SK-N-SH treated with all-trans-retinoic acid at 6 μM for 48 hours (cell line): ENCODE measurements at regions not wholly inside any gene's neighbourhood (a gene's known extent, or its start where the extent isn't known, plus 50 kb on each side); places are given as distances from the start of the nearest gene placed in this dataset.

Experiments used
- ATAC-seq: fragments of 200-7000 bp; cut with Tn5 transposase; 3 replicates; pipeline ENCODE4 v1.9.1; 2020; ENCODE audit warnings: mild to moderate bottlenecking, moderate library complexity
- ARNTL ChIP-seq: fragments of 450-650 bp; formaldehyde crosslinking; IDR thresholded peaks from 2 replicates; pipeline ENCODE4 v1.5.0; 2020; ENCODE audit warnings: low read depth, mild to moderate bottlenecking, moderate library complexity, borderline replicate concordance
- BACH2 ChIP-seq: fragments of 250-450 bp; sonication (Bioruptor Pico); IDR thresholded peaks from 2 replicates; pipeline ENCODE4 v1.9.0; 2021; ENCODE audit warnings: mild to moderate bottlenecking, borderline replicate concordance
- CREB5 ChIP-seq: fragments of 250-450 bp; sonication (Bioruptor Pico); IDR thresholded peaks from 2 replicates; pipeline ENCODE4 v1.5.1; 2020; ENCODE audit warnings: low read depth, mild to moderate bottlenecking, moderate library complexity
- CSDC2 ChIP-seq: fragments of 250-450 bp; sonication (Bioruptor Pico); IDR thresholded peaks from 2 replicates; pipeline ENCODE4 v1.5.0; 2020; ENCODE audit warnings: mild to moderate bottlenecking, moderate library complexity
- CSRNP3 ChIP-seq: fragments of 250-450 bp; sonication (Bioruptor Pico); IDR thresholded peaks from 2 replicates; pipeline ENCODE4 v1.5.1; 2021; ENCODE audit warnings: mild to moderate bottlenecking, moderate library complexity
- ESRRG ChIP-seq: fragments of 250-450 bp; sonication (Bioruptor Pico); IDR thresholded peaks from 2 replicates; pipeline ENCODE4 v1.6.1; 2021; ENCODE audit warnings: mild to moderate bottlenecking
- GLIS3 ChIP-seq: fragments of 250-450 bp; sonication (Bioruptor Pico); IDR thresholded peaks from 2 replicates; pipeline ENCODE4 v1.5.0; 2020; ENCODE audit warnings: mild to moderate bottlenecking, moderate library complexity
- ISL1 ChIP-seq: fragments of 250-450 bp; sonication (Bioruptor Pico); IDR thresholded peaks from 2 replicates; pipeline ENCODE4 v2.1.2; 2022; ENCODE audit warnings: mild to moderate bottlenecking, moderate library complexity
- OSR1 ChIP-seq: fragments of 250-450 bp; sonication (Bioruptor Pico); IDR thresholded peaks from 2 replicates; pipeline ENCODE4 v1.8.0; 2022; ENCODE audit warnings: moderate library complexity, mild to moderate bottlenecking, inconsistent platforms
- PPARA ChIP-seq: fragments of 250-450 bp; sonication (Bioruptor Pico); IDR thresholded peaks from 2 replicates; pipeline ENCODE4 v1.5.0; 2020; ENCODE audit warnings: mild to moderate bottlenecking, borderline replicate concordance
- RARB ChIP-seq: fragments of 250-450 bp; sonication (Bioruptor Pico); IDR thresholded peaks from 2 replicates; pipeline ENCODE4 v1.8.0; 2021; ENCODE audit warnings: mild to moderate bottlenecking, moderate library complexity
- SNAI2 ChIP-seq: fragments of 250-450 bp; sonication (Bioruptor Pico); IDR thresholded peaks from 2 replicates; pipeline ENCODE4 v1.5.0; 2020; ENCODE audit warnings: mild to moderate bottlenecking, moderate library complexity
- TCF4 ChIP-seq: fragments of 250-450 bp; sonication (Bioruptor Pico); IDR thresholded peaks from 2 replicates; pipeline ENCODE4 v1.8.0; 2021; ENCODE audit warnings: mild to moderate bottlenecking, moderate library complexity, borderline replicate concordance
- TOX ChIP-seq: fragments of 250-450 bp; sonication (Bioruptor Pico); IDR thresholded peaks from 2 replicates; pipeline ENCODE4 v1.8.0; 2021; ENCODE audit warnings: mild to moderate bottlenecking, moderate library complexity, borderline replicate concordance
- ZC3H10 ChIP-seq: fragments of 250-450 bp; sonication (Bioruptor Pico); IDR thresholded peaks from 2 replicates; pipeline ENCODE4 v1.5.1; 2021; ENCODE audit warnings: mild to moderate bottlenecking, moderate library complexity
- ZFP30 ChIP-seq: fragments of 450-650 bp; formaldehyde crosslinking; IDR thresholded peaks from 2 replicates; pipeline ENCODE4 v1.5.0; 2022; ENCODE audit warnings: mild to moderate bottlenecking, moderate library complexity
- ZNF565 ChIP-seq: fragments of 450-650 bp; formaldehyde crosslinking; conservative IDR thresholded peaks from 2 replicates; pipeline ENCODE4 v1.5.0; 2020; ENCODE audit warnings: low read depth, mild to moderate bottlenecking, moderate library complexity
- ZNF70 ChIP-seq: fragments of 450-650 bp; formaldehyde crosslinking; IDR thresholded peaks from 2 replicates; pipeline ENCODE4 v1.5.0; 2020; ENCODE audit warnings: mild to moderate bottlenecking, moderate library complexity
- ZNF8 ChIP-seq: fragments of 450-650 bp; formaldehyde crosslinking; IDR thresholded peaks from 2 replicates; pipeline ENCODE4 v1.5.0; 2020; ENCODE audit warnings: mild to moderate bottlenecking, moderate library complexity
- TF ChIP-seq, protein P1 (sequence below): fragments of 250-450 bp; sonication (Bioruptor Pico); IDR thresholded peaks from 2 replicates; pipeline ENCODE4 v1.5.0; 2020; ENCODE audit warnings: mild to moderate bottlenecking, moderate library complexity
- TF ChIP-seq, protein P2 (sequence below): fragments of 250-450 bp; sonication (Bioruptor Pico); IDR thresholded peaks from 2 replicates; pipeline ENCODE4 v1.8.0; 2021; ENCODE audit warnings: low read depth, mild to moderate bottlenecking, moderate library complexity, borderline replicate concordance
- TF ChIP-seq, protein P3 (sequence below): fragments of 250-450 bp; sonication (Bioruptor Pico); IDR thresholded peaks from 2 replicates; pipeline ENCODE4 v1.8.0; 2020; ENCODE audit warnings: mild to moderate bottlenecking, moderate library complexity, borderline replicate concordance

- ATAC-seq = no peak
- TF ChIP-seq ARNTL (CRISPR knock-in tag) (no peak), SNAI2 (CRISPR knock-in tag) (no peak), TOX (CRISPR knock-in tag) (no peak), RARB (CRISPR knock-in tag) (no peak), CSRNP3 (CRISPR knock-in tag) (no peak), ISL1 (CRISPR knock-in tag) (no peak), OSR1 (no peak), BACH2 (CRISPR knock-in tag) (no peak), ESRRG (no peak), ZNF70 (CRISPR knock-in tag) (no peak), PPARA (CRISPR knock-in tag) (no peak), ZFP30 (CRISPR knock-in tag) (no peak), GLIS3 (no peak), CREB5 (no peak), TCF4 (CRISPR knock-in tag) (no peak), ZNF565 (CRISPR knock-in tag) (no peak), ZNF8 (no peak)
- TF ChIP-seq, protein P1, sequence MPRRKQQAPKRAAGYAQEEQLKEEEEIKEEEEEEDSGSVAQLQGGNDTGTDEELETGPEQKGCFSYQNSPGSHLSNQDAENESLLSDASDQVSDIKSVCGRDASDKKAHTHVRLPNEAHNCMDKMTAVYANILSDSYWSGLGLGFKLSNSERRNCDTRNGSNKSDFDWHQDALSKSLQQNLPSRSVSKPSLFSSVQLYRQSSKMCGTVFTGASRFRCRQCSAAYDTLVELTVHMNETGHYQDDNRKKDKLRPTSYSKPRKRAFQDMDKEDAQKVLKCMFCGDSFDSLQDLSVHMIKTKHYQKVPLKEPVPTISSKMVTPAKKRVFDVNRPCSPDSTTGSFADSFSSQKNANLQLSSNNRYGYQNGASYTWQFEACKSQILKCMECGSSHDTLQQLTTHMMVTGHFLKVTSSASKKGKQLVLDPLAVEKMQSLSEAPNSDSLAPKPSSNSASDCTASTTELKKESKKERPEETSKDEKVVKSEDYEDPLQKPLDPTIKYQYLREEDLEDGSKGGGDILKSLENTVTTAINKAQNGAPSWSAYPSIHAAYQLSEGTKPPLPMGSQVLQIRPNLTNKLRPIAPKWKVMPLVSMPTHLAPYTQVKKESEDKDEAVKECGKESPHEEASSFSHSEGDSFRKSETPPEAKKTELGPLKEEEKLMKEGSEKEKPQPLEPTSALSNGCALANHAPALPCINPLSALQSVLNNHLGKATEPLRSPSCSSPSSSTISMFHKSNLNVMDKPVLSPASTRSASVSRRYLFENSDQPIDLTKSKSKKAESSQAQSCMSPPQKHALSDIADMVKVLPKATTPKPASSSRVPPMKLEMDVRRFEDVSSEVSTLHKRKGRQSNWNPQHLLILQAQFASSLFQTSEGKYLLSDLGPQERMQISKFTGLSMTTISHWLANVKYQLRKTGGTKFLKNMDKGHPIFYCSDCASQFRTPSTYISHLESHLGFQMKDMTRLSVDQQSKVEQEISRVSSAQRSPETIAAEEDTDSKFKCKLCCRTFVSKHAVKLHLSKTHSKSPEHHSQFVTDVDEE (CRISPR knock-in tag) = no peak
- TF ChIP-seq, protein P2, sequence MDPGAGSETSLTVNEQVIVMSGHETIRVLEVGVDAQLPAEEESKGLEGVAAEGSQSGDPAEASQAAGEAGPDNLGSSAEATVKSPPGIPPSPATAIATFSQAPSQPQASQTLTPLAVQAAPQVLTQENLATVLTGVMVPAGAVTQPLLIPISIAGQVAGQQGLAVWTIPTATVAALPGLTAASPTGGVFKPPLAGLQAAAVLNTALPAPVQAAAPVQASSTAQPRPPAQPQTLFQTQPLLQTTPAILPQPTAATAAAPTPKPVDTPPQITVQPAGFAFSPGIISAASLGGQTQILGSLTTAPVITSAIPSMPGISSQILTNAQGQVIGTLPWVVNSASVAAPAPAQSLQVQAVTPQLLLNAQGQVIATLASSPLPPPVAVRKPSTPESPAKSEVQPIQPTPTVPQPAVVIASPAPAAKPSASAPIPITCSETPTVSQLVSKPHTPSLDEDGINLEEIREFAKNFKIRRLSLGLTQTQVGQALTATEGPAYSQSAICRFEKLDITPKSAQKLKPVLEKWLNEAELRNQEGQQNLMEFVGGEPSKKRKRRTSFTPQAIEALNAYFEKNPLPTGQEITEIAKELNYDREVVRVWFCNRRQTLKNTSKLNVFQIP = no peak
Measured at GRCh38 chr7:36011588-36011965, 141.5 kb upstream of the EEPD1 start.

GRCh38 chr7:36013246-36014014 lies 139.6 kb upstream of the EEPD1 start:
- TF ChIP-seq ZC3H10 (CRISPR knock-in tag) (no peak), ZNF565 (CRISPR knock-in tag) (no peak), PPARA (CRISPR knock-in tag) (no peak), OSR1 (no peak), BACH2 (CRISPR knock-in tag) (no peak), ARNTL (CRISPR knock-in tag) (no peak), CSDC2 (CRISPR knock-in tag) (no peak)
- ATAC-seq = no peak

DNA sequence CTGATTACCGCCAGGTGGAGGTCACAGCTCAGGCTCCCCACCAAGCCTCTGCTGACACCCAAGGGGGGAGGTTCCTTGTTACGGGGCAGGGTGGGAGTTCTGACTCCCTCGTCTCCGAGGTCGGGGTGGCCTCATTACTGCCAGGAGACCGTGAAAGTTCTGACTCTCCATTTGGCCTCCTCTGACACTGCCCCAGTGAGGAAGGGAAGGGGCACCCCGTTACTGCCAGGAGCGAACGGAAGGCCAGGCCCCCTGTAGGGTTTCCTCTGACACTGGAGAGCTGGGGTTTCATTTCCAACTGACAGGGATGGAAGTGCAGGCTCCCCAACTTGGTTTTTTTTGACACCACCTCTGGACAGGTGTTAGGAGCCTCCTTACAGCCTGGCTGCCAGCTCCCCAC lies 138.1 kb upstream of the EEPD1 start:
- ATAC-seq = no peak
- TF ChIP-seq ZNF70 (CRISPR knock-in tag) (no peak), GLIS3 (no peak), CREB5 (no peak), TOX (CRISPR knock-in tag) (no peak), TCF4 (CRISPR knock-in tag) (no peak), ZC3H10 (CRISPR knock-in tag) (no peak), ZNF8 (no peak), SNAI2 (CRISPR knock-in tag) (no peak), OSR1 (no peak), PPARA (CRISPR knock-in tag) (no peak), ZNF565 (CRISPR knock-in tag) (no peak), BACH2 (CRISPR knock-in tag) (no peak), RARB (CRISPR knock-in tag) (no peak)
- TF ChIP-seq, protein P1 (CRISPR knock-in tag) = no peak
- TF ChIP-seq, protein P3, sequence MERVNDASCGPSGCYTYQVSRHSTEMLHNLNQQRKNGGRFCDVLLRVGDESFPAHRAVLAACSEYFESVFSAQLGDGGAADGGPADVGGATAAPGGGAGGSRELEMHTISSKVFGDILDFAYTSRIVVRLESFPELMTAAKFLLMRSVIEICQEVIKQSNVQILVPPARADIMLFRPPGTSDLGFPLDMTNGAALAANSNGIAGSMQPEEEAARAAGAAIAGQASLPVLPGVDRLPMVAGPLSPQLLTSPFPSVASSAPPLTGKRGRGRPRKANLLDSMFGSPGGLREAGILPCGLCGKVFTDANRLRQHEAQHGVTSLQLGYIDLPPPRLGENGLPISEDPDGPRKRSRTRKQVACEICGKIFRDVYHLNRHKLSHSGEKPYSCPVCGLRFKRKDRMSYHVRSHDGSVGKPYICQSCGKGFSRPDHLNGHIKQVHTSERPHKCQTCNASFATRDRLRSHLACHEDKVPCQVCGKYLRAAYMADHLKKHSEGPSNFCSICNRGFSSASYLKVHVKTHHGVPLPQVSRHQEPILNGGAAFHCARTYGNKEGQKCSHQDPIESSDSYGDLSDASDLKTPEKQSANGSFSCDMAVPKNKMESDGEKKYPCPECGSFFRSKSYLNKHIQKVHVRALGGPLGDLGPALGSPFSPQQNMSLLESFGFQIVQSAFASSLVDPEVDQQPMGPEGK (CRISPR knock-in tag) = no peak
